Memory B cell (primary cell): ENCODE measurements at regions not wholly inside any gene's neighbourhood (a gene's known extent, or its start where the extent isn't known, plus 50 kb on each side); places are given as distances from the start of the nearest gene placed in this dataset.

Source experiments
- ATAC-seq: fragments of 150-1000 bp; cut with Tn5 transposase; 2 replicates; pipeline ENCODE4 v1.10.0; 2021; ENCODE audit warnings: low read depth, mild to moderate bottlenecking, moderate library complexity
- DNase-seq, 2 donors: peaks; one replicate each; pipeline ENCODE4 v3.0.0; 2022; ENCODE audit warnings: low spot score in 2 of 2
- H3K27ac Mint-ChIP-seq: one replicate; pipeline ENCODE4 v1.8.0; 2022; ENCODE audit warnings: mild to moderate bottlenecking, moderate library complexity, mixed read lengths
- H3K27me3 Mint-ChIP-seq: one replicate; pipeline ENCODE4 v1.8.0; 2022; ENCODE audit warnings: mixed read lengths
- H3K36me3 Mint-ChIP-seq: one replicate; pipeline ENCODE4 v1.8.0; 2022; ENCODE audit warnings: mild to moderate bottlenecking, mixed read lengths
- H3K4me1 Mint-ChIP-seq: one replicate; pipeline ENCODE4 v1.8.0; 2022; ENCODE audit warnings: mixed read lengths
- H3K4me3 Mint-ChIP-seq: one replicate; pipeline ENCODE4 v1.8.0; 2022; ENCODE audit warnings: mild to moderate bottlenecking, moderate library complexity, mixed read lengths
- H3K9me3 Mint-ChIP-seq: one replicate; pipeline ENCODE4 v1.8.0; 2022; ENCODE audit warnings: mixed read lengths

- no peak for DNase-seq
- Mint-ChIP-seq H3K36me3 (no peaks in the 10 kb centered on the region), H3K4me1 (no peaks in the 10 kb centered on the region), H3K27me3 (peaks cover 13% of the 10 kb centered on the region), H3K27ac (no peak overlapping the region), H3K4me3 (no peak overlapping the region), H3K9me3 (no peaks in the 10 kb centered on the region)
- no peak for ATAC-seq
These were observed 134.9 kb upstream of the HSD17B12 start for GRCh38 chr11:43545610-43546009.

- Mint-ChIP-seq H3K27ac (no peak overlapping the region), H3K27me3 (peaks cover 19% of the 10 kb centered on the region), H3K4me1 (no peaks in the 10 kb centered on the region), H3K4me3 (no peak overlapping the region), H3K36me3 (no peaks in the 10 kb centered on the region), H3K9me3 (no peaks in the 10 kb centered on the region)
- ATAC-seq (no peak), DNase-seq (no peak)
These were observed 133.7 kb upstream of the HSD17B12 start for GRCh38 chr11:43546561-43547429.

- DNase-seq = no peak
- Mint-ChIP-seq H3K9me3 (no peaks in the 10 kb centered on the region), H3K36me3 (no peaks in the 10 kb centered on the region), H3K27ac (no peak overlapping the region), H3K4me1 (no peaks in the 10 kb centered on the region), H3K27me3 (peaks cover 19% of the 10 kb centered on the region), H3K4me3 (no peak overlapping the region)
- ATAC-seq = no peak
These were observed 133.1 kb upstream of the HSD17B12 start for GRCh38 chr11:43547430-43547831.

- H3K4me3 Mint-ChIP-seq = no peak overlapping the region
- no peaks in the 10 kb centered on the region for H3K9me3 Mint-ChIP-seq
- H3K36me3 Mint-ChIP-seq = no peaks in the 10 kb centered on the region
- DNase-seq (no peak), ATAC-seq (no peak)
- H3K27me3 Mint-ChIP-seq = peaks cover 19% of the 10 kb centered on the region
- H3K27ac Mint-ChIP-seq = no peak overlapping the region
- no peaks in the 10 kb centered on the region for H3K4me1 Mint-ChIP-seq
These were observed 132.6 kb upstream of the HSD17B12 start for GRCh38 chr11:43547889-43548381.

- H3K27ac Mint-ChIP-seq = no peak overlapping the region
- peaks cover 27% of the 10 kb centered on the region for H3K27me3 Mint-ChIP-seq
- no peak overlapping the region for H3K4me3 Mint-ChIP-seq
- no peak for ATAC-seq
- H3K36me3 Mint-ChIP-seq = no peaks in the 10 kb centered on the region
- no peaks in the 10 kb centered on the region for H3K4me1 Mint-ChIP-seq
- no peak for DNase-seq
- no peaks in the 10 kb centered on the region for H3K9me3 Mint-ChIP-seq
These were observed 131.6 kb upstream of the HSD17B12 start for GRCh38 chr11:43548916-43549315.

GRCh38 chr11:43549624-43550023 is 130.9 kb upstream of the HSD17B12 start:
- Mint-ChIP-seq H3K9me3 (no peaks in the 10 kb centered on the region), H3K27me3 (peaks cover 28% of the 10 kb centered on the region), H3K36me3 (no peaks in the 10 kb centered on the region), H3K4me3 (no peak overlapping the region), H3K27ac (no peak overlapping the region), H3K4me1 (no peaks in the 10 kb centered on the region)
- DNase-seq = no peak
- ATAC-seq = no peak

GRCh38 chr11:43550714-43551113 is 129.8 kb upstream of the HSD17B12 start:
- ATAC-seq (no peak), DNase-seq (no peak)
- no peak overlapping the region for H3K27ac Mint-ChIP-seq
- H3K9me3 Mint-ChIP-seq = no peaks in the 10 kb centered on the region
- H3K4me3 Mint-ChIP-seq = no peak overlapping the region
- no peaks in the 10 kb centered on the region for H3K4me1 Mint-ChIP-seq
- no peaks in the 10 kb centered on the region for H3K36me3 Mint-ChIP-seq
- H3K27me3 Mint-ChIP-seq = peaks cover 28% of the 10 kb centered on the region

GRCh38 chr11:43554148-43554473 is 126.4 kb upstream of the HSD17B12 start:
- Mint-ChIP-seq H3K27me3 (peaks cover 40% of the 10 kb centered on the region), H3K27ac (no peak overlapping the region), H3K4me3 (no peak overlapping the region), H3K9me3 (no peaks in the 10 kb centered on the region), H3K36me3 (no peaks in the 10 kb centered on the region), H3K4me1 (peaks cover 2% of the 10 kb centered on the region)
- ATAC-seq (no peak), DNase-seq (no peak)

GRCh38 chr11:43555186-43555585 is 125.4 kb upstream of the HSD17B12 start:
- no peak overlapping the region for H3K4me3 Mint-ChIP-seq
- H3K36me3 Mint-ChIP-seq = no peaks in the 10 kb centered on the region
- DNase-seq (no peak), ATAC-seq (no peak)
- H3K27ac Mint-ChIP-seq = no peak overlapping the region
- peaks cover 41% of the 10 kb centered on the region for H3K27me3 Mint-ChIP-seq
- H3K4me1 Mint-ChIP-seq = peaks cover 2% of the 10 kb centered on the region
- no peaks in the 10 kb centered on the region for H3K9me3 Mint-ChIP-seq

GRCh38 chr11:43555816-43556611 is 124.5 kb upstream of the HSD17B12 start:
- ATAC-seq (no peak), DNase-seq (no peak)
- Mint-ChIP-seq H3K36me3 (no peaks in the 10 kb centered on the region), H3K27ac (no peak overlapping the region), H3K4me3 (no peak overlapping the region), H3K27me3 (peaks cover 35% of the 10 kb centered on the region), H3K4me1 (peaks cover 2% of the 10 kb centered on the region), H3K9me3 (no peaks in the 10 kb centered on the region)

- peaks cover 33% of the 10 kb centered on the region for H3K27me3 Mint-ChIP-seq
- H3K4me1 Mint-ChIP-seq = peaks cover 2% of the 10 kb centered on the region
- H3K4me3 Mint-ChIP-seq = no peak overlapping the region
- H3K36me3 Mint-ChIP-seq = no peaks in the 10 kb centered on the region
- DNase-seq = no peak
- no peaks in the 10 kb centered on the region for H3K9me3 Mint-ChIP-seq
- H3K27ac Mint-ChIP-seq = no peak overlapping the region
- ATAC-seq = no peak
These were observed 123.7 kb upstream of the HSD17B12 start for GRCh38 chr11:43556612-43557375.

- H3K36me3 Mint-ChIP-seq = no peaks in the 10 kb centered on the region
- H3K9me3 Mint-ChIP-seq = no peaks in the 10 kb centered on the region
- no peak overlapping the region for H3K4me3 Mint-ChIP-seq
- peaks cover 33% of the 10 kb centered on the region for H3K27me3 Mint-ChIP-seq
- no peak overlapping the region for H3K27ac Mint-ChIP-seq
- ATAC-seq (no peak), DNase-seq (no peak)
- H3K4me1 Mint-ChIP-seq = peaks cover 2% of the 10 kb centered on the region
These were observed 122.9 kb upstream of the HSD17B12 start for GRCh38 chr11:43557553-43558110.

GRCh38 chr11:43558146-43558545 is 122.4 kb upstream of the HSD17B12 start:
- Mint-ChIP-seq H3K4me3 (no peak overlapping the region), H3K27ac (no peak overlapping the region), H3K4me1 (peaks cover 2% of the 10 kb centered on the region), H3K9me3 (no peaks in the 10 kb centered on the region), H3K36me3 (no peaks in the 10 kb centered on the region), H3K27me3 (peaks cover 33% of the 10 kb centered on the region)
- ATAC-seq (no peak), DNase-seq (no peak)
